ENCODE measurements at regions not wholly inside any gene's neighbourhood (a gene's known extent, or its start where the extent isn't known, plus 50 kb on each side); places are given as distances from the start of the nearest gene placed in this dataset.

DNA sequence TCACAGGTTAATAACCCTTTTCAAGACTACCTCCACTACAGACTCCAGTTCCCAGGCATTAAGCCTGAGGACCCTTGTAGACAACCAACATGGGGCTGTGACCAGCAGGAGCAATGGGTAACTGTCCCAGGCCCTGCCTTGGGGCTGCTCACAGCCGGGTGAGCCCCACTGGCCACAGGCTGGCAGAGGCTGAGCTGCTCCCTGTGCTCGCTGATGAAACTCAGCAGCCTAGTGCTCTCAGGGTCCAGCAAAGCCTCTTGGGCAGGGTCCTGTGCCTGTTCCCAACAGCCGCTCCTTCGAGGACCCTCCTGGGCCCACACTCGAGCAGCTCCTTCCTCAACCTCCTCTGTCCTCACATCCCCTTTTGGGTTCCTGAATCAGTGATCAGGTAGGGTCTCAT lies 99.8 kb downstream of the VPREB1 start:
- TF ChIP-seq, protein P1, sequence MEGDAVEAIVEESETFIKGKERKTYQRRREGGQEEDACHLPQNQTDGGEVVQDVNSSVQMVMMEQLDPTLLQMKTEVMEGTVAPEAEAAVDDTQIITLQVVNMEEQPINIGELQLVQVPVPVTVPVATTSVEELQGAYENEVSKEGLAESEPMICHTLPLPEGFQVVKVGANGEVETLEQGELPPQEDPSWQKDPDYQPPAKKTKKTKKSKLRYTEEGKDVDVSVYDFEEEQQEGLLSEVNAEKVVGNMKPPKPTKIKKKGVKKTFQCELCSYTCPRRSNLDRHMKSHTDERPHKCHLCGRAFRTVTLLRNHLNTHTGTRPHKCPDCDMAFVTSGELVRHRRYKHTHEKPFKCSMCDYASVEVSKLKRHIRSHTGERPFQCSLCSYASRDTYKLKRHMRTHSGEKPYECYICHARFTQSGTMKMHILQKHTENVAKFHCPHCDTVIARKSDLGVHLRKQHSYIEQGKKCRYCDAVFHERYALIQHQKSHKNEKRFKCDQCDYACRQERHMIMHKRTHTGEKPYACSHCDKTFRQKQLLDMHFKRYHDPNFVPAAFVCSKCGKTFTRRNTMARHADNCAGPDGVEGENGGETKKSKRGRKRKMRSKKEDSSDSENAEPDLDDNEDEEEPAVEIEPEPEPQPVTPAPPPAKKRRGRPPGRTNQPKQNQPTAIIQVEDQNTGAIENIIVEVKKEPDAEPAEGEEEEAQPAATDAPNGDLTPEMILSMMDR (IDR thresholded peaks at IDR 0.05) = no peak
- no peak for TF ChIP-seq EZH2phosphoT487 (IDR thresholded peaks at IDR 0.05)

Measured in neural progenitor cell (in vitro differentiated cells).